HL-60 (cell line): ENCODE measurements at regions not wholly inside any gene's neighbourhood (a gene's known extent, or its start where the extent isn't known, plus 50 kb on each side); places are given as distances from the start of the nearest gene placed in this dataset.

ENCODE experiments used
- DNase-seq, 2 experiments: peaks; one replicate each; pipeline ENCODE4 v3.0.0-alpha.2; 2010 to 2020; ENCODE audit warnings: low read depth in 1 of 2, low spot score in 1 of 2
- H3K27ac ChIP-seq: fragments of 250-450 bp; sonication (Bioruptor Pico); replicated peaks from 2 replicates; pipeline ENCODE4 v1.5.1; 2020; ENCODE audit warnings: mild to moderate bottlenecking, moderate library complexity
- H3K27me3 ChIP-seq: fragments of 250-450 bp; sonication (Bioruptor Pico); 2 replicates; pipeline ENCODE4 v1.5.1; 2021; ENCODE audit warnings: mild to moderate bottlenecking, moderate library complexity; ENCODE audit not compliant: insufficient read depth, poor library complexity, severe bottlenecking
- H3K4me3 ChIP-seq: replicated peaks from 2 replicates; pipeline ENCODE4 v1.5.1; 2011; ENCODE audit warnings: mild to moderate bottlenecking, control low read depth, low read length; ENCODE audit not compliant: insufficient read depth
- CTCF ChIP-seq: IDR thresholded peaks from one replicate; pipeline ENCODE4 v1.5.1; 2011; ENCODE audit warnings: low read length, control low read depth, inconsistent platforms; ENCODE audit not compliant: insufficient read depth
- GABPA ChIP-seq: IDR thresholded peaks from 2 replicates; pipeline ENCODE4 v1.6.1; 2012; ENCODE audit warnings: low read depth
- POLR2AphosphoS5 ChIP-seq: IDR thresholded peaks from 2 replicates; pipeline ENCODE4 v1.6.1; 2012; ENCODE audit warnings: low read depth
- SPI1 ChIP-seq: IDR thresholded peaks from 2 replicates; pipeline ENCODE4 v1.6.1; 2012; ENCODE audit warnings: low read depth, mild to moderate bottlenecking, borderline replicate concordance
- TF ChIP-seq, protein P1 (sequence below): IDR thresholded peaks from 2 replicates; pipeline ENCODE4 v1.6.1; 2012; ENCODE audit warnings: low read depth; ENCODE audit not compliant: insufficient replicate concordance

GRCh38 chr3:141436180-141436579 lies 50.6 kb upstream of the RASA2 start:
- H3K4me3 ChIP-seq: no peak overlapping the region
- no peak overlapping the region for H3K27ac ChIP-seq
- no peaks in the 10 kb centered on the region for H3K27me3 ChIP-seq
- TF ChIP-seq, protein P1, sequence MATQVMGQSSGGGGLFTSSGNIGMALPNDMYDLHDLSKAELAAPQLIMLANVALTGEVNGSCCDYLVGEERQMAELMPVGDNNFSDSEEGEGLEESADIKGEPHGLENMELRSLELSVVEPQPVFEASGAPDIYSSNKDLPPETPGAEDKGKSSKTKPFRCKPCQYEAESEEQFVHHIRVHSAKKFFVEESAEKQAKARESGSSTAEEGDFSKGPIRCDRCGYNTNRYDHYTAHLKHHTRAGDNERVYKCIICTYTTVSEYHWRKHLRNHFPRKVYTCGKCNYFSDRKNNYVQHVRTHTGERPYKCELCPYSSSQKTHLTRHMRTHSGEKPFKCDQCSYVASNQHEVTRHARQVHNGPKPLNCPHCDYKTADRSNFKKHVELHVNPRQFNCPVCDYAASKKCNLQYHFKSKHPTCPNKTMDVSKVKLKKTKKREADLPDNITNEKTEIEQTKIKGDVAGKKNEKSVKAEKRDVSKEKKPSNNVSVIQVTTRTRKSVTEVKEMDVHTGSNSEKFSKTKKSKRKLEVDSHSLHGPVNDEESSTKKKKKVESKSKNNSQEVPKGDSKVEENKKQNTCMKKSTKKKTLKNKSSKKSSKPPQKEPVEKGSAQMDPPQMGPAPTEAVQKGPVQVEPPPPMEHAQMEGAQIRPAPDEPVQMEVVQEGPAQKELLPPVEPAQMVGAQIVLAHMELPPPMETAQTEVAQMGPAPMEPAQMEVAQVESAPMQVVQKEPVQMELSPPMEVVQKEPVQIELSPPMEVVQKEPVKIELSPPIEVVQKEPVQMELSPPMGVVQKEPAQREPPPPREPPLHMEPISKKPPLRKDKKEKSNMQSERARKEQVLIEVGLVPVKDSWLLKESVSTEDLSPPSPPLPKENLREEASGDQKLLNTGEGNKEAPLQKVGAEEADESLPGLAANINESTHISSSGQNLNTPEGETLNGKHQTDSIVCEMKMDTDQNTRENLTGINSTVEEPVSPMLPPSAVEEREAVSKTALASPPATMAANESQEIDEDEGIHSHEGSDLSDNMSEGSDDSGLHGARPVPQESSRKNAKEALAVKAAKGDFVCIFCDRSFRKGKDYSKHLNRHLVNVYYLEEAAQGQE: no peak
- no peak for TF ChIP-seq POLR2AphosphoS5
- no peak for TF ChIP-seq GABPA
- TF ChIP-seq SPI1: no peak
- no peak for TF ChIP-seq CTCF
- no peak for DNase-seq
